Activated CD4-positive, alpha-beta T cell treated with anti-CD3 and anti-CD28 coated beads, Interleukin-10, Interleukin-2, amounts not matched to agents 100 ng/mL and 50 ng/mL, durations not matched to agents 16 hours and 8 hours (primary cell): ENCODE measurements at regions not wholly inside any gene's neighbourhood (a gene's known extent, or its start where the extent isn't known, plus 50 kb on each side); places are given as distances from the start of the nearest gene placed in this dataset.
A peak's percentile ranks its signal among the peaks of the same experiment; 100 is the strongest.
"Not testable (repeated sequence)": the region's sequence is repeated elsewhere in the genome, so short reads cannot be mapped to it uniquely, and the experiment has no call there.

Experiments used
- DNase-seq: peaks from one replicate; pipeline ENCODE4 v3.0.0-alpha.2; 2020

- no peak for DNase-seq
Measured at GRCh38 chr7:29651477-29651876, 87.8 kb downstream of the PRR15 start.

GRCh38 chr7:29652556-29652955 is 88.9 kb downstream of the PRR15 start:
- DNase-seq: no peak

- DNase-seq: not testable (repeated sequence)
Measured at GRCh38 chr7:29654340-29654739, 90.7 kb downstream of the PRR15 start.

GRCh38 chr7:29657288-29657687 is 93.7 kb downstream of the PRR15 start:
- DNase-seq: no peak

- DNase-seq: no peak
Measured at GRCh38 chr7:29657856-29658255, 94.2 kb downstream of the PRR15 start.

- DNase-seq: not testable (repeated sequence)
Measured at GRCh38 chr7:29659213-29659612, 95.6 kb downstream of the PRR15 start.

GRCh38 chr7:29662899-29663298 is 99.3 kb downstream of the PRR15 start:
- DNase-seq: peak; percentile 19

GRCh38 chr7:29664999-29665398 is 101.4 kb downstream of the PRR15 start:
- not testable (repeated sequence) for DNase-seq

GRCh38 chr7:29667096-29667669 is 103.5 kb downstream of the PRR15 start:
- DNase-seq: not testable (repeated sequence)

GRCh38 chr7:29671286-29671685 is 107.7 kb downstream of the PRR15 start:
- DNase-seq: not testable (repeated sequence)

- not testable (repeated sequence) for DNase-seq
Measured at GRCh38 chr7:29673635-29674034, 110.0 kb downstream of the PRR15 start.

GRCh38 chr7:29674626-29675025 is 111.0 kb downstream of the PRR15 start:
- DNase-seq: not testable (repeated sequence)

- not testable (repeated sequence) for DNase-seq
Measured at GRCh38 chr7:29677254-29677653, 113.6 kb downstream of the PRR15 start.

- DNase-seq: not testable (repeated sequence)
Measured at GRCh38 chr7:29679963-29680362, 116.3 kb downstream of the PRR15 start.

GRCh38 chr7:29680601-29681000 is 117.0 kb downstream of the PRR15 start:
- not testable (repeated sequence) for DNase-seq

- DNase-seq: not testable (repeated sequence)
Measured at GRCh38 chr7:29684151-29684786, 120.6 kb downstream of the PRR15 start.

GRCh38 chr7:29684787-29685650 is 121.3 kb upstream of the WIPF3 start:
- DNase-seq: peak; percentile 45

GRCh38 chr7:29685651-29686271 is 120.5 kb upstream of the WIPF3 start:
- not testable (repeated sequence) for DNase-seq

GRCh38 chr7:29690510-29690909 is 115.8 kb upstream of the WIPF3 start:
- not testable (repeated sequence) for DNase-seq

- DNase-seq: not testable (repeated sequence)
Measured at GRCh38 chr7:29696402-29696801, 109.9 kb upstream of the WIPF3 start.

- DNase-seq: not testable (repeated sequence)
Measured at GRCh38 chr7:29699723-29700122, 106.6 kb upstream of the WIPF3 start.

- DNase-seq: not testable (repeated sequence)
Measured at GRCh38 chr7:29701540-29701939, 104.8 kb upstream of the WIPF3 start.

- not testable (repeated sequence) for DNase-seq
Measured at GRCh38 chr7:29703830-29704229, 102.5 kb upstream of the WIPF3 start.
